Activated CD4-positive, alpha-beta T cell treated with anti-CD3 and anti-CD28 coated beads, Interleukin-2, amount 50 U/mL, for 48 hours (primary cell): ENCODE measurements at regions not wholly inside any gene's neighbourhood (a gene's known extent, or its start where the extent isn't known, plus 50 kb on each side); places are given as distances from the start of the nearest gene placed in this dataset.
"Not testable (repeated sequence)": the region's sequence is repeated elsewhere in the genome, so short reads cannot be mapped to it uniquely, and the experiment has no call there.

Experiments used
- DNase-seq, 2 experiments: peaks; one replicate each; pipeline ENCODE4 v3.0.0-alpha.2; 2020

DNA sequence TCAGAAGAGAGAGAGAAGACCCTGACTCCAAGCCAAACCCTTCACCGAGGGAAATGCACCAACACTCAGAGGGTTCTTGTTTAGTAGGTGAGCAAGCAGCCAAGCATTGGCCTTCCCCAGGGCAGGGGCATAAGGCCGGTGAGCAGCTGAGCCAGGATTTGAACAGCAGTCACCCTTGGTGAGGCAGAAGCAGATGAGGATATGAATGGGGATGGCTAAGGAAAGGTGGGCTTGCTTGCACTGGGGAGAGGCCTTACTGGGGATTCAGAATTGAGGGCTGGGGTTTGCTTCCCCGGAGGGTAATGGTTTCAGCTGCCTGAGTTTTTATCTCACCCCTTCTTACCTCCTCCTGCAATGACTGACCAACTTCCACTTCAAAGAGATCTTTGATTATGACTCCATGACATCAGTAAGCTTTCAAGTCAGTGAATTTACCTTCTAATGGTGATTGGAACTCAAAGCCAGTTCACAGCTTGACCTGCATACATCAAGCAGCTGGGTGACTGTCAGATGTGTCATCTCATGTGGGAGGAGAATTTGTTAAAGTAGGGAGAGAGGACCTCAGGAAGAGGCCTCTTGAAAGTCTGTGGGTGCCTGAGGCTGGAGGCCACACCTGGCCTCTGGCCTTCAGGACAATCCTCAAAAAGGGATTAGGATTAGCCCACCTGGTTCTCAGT, 114.5 kb upstream of the PLGLB2 start:
- DNase-seq, result peak; percentile 28 to 32

DNA sequence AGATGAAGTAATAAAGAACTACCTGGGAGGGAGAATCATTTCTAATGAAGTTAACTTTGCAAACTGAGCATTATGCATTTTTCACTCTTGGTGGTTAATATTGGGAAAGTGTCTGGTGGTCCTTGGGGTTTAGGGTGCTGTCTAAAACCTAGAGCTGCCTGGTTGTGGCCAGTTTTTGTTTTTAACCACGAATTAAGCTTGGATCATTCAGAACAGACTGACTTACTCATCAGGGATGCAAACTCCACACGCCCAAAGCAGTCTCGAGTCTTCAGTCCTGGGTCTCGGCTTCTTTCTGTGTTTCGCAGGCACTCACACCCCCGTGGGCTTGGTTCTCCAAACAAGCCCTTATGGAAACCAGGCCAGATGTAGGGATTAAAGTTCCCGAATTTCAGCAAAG, 113.8 kb upstream of the PLGLB2 start:
- DNase-seq, result peak; percentile 32 to 47

DNA sequence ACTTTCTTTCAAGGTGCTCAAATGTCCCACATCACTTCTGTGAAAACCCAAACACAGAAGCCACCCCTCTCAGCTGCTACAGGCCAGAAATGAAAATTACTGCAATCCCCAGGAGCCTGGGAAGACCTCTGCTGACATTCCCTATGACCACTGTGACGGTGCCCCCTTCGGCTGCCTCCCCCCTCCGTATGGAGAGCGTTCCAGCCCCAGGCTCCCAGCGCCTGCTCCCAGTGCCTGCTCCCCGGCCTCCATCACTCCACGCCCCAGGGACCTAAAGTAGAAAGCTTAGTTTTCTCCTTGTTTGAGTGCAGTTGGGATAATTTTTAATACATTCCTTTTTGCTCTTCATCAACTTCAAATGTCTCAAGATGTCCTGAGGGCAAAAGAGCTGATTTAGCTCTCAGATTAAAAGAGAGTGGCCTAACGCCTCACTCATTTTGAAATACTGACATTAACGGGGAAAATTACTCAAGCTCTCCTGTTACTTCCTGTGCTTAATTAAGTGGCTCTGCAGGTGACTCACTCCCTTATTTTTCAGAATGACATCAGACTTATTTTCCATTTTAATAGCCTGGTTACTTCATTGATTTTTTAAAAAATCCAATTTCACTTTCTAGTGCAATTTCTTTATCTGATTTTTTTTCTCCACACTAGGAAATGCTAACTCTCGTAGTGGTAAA, 112.8 kb upstream of the PLGLB2 start:
- DNase-seq, result peak; percentile 25

DNA sequence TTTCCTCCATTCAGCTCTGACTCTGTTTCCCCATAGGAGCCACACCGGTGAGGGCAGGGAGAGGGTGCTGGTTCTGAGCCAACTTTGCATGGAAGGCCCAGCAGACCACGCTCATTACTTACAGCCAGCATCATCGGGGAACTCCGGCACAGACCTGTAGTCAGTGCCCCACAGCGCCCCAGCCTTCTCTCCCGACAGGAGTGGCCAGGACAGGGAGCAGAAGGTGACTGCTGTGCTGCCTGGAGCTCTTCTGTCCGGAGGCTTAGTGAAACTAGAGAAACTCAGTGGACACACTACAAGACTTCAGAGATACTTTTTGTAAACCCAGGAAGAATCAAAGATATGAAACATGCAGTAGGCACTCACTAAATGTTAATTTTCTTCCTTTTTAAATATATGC, 111.6 kb upstream of the PLGLB2 start:
- not testable (repeated sequence) for DNase-seq

DNA sequence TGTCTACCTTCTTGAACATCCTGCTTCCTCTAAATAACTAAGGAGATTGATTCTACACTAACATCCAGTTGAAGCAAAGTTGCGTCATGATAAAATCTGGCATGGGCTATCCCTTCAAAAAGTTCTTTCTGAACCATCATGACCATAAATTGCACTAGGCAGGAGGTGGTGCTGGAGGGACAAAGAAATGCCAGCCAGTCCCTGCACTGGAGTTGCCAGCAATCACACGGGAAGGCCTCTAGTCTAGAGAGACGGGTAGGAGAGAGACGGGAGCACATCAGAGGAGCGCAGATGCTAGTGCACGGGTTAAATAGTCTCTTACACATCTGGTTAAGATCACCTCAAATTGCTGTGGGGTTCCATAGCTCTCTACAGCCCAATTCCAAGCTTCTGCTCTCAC, 111.2 kb upstream of the PLGLB2 start:
- DNase-seq, result not testable (repeated sequence)

DNA sequence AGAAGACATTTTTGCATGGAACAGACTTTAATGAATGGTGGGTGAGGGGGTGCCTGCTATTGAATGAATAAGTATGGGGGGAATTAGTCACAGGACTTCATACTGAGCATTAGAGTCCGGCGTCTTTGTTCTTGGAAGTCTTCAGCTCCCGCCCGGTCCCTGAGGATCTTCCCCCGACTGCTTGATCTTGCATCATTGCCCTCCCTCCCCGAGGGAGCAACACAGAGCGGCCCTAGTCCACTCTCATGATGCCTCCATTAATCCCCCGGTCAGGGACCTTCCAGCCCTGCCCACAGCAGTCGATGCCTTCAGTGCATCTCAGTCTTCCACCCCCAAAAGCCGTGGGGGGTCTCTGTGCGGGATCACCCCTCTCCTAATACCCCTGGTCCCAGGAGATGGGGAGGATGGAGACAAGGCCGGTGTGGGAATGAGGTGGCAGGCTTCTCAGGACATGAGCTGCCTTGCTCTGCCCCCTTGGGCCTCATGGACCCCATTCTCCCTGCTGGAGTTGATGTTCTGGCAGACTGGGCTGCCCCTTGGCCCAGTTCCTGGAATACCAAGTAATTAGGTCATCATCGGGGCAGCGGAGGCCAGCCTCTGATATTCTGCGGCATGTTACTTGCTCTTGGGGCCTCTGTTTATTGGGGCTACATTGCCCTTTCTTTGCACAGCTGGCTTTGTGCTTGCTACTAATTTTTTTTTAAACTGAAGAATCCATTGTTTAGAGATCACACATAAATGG, 110.5 kb upstream of the PLGLB2 start:
- DNase-seq, result not testable (repeated sequence)

DNA sequence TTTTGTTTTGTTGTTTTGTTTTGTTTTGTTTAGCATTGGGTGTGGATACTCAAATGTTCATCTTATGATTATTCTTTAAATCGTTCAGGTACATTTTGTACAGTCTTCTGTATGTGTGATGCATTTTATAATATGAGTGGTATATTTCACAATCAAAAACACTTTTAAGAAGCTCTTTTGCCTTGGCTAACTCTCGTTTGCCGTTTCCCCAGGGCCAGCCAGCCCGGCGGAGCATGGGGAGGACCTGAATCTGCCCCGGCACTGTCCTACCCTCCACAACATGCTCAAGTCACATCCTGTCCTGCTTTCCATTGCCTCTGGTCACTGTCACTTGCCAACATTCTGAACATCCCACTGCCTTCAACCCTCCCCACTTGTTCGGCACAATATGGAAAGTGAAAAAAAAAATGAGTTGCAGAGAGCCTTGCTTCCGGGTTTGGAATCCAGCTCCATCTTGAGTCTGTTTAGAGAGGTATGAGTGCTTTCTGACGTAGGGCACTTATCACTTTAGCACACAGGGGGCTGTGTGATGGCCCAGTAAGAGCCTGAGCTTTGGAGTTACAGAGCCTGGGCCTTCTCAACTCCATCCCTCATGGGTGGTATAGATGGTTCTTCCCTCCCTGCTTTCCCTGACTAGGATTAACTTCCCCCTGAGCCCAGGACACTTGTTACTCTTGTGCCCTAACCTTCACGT, 109.6 kb upstream of the PLGLB2 start:
- DNase-seq, result not testable (repeated sequence)

DNA sequence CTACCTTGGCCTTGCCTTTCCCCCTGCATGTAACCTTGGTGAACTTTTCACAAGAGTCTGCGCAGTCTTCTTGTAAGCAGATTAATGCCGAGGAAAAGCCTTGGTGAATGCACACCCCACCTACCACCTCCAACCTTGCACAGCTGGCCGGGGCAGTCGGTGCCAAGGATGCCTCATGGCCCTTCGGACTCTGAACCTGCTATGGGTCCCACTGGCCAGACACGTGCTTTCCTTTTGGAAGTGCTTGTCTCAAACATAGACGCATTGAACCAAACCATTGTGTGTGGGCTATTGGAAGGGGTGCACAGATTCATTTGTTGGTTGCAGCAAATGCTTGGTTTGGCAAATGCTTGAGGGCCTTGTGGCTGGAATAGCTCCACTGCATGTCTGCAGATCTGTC, 109.0 kb upstream of the PLGLB2 start:
- not testable (repeated sequence) for DNase-seq

DNA sequence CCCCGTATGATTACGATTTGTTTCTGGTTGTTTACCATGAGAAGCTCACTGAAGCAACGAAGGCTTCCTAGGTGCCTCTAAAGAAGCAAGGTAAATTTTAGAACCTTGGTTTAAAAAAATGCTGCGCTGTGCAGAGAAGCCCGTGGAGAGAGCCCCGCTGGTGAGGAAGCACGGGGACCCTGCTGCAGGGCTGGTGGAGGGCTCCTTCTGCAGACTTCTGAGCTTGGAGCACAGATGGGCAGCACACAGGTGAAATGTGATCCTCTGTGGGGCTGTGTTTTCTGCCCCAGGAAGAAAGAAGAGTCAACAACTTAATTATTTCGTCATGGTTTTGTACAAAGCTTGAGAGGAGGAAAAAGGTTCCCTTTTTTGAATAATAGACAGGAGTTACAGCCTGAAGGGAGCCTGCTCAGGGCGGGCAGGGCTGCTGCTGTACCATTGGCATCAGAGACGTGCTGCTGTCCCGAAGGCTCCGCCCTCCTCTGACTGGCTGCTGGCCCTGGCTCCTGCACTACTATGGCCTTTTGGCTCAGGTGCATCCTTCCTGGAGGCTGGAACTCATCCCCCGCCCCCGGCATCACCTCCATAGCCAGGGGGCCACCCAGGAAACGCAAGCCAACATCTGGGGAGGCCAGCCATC, 108.0 kb upstream of the PLGLB2 start:
- DNase-seq, result not testable (repeated sequence)

DNA sequence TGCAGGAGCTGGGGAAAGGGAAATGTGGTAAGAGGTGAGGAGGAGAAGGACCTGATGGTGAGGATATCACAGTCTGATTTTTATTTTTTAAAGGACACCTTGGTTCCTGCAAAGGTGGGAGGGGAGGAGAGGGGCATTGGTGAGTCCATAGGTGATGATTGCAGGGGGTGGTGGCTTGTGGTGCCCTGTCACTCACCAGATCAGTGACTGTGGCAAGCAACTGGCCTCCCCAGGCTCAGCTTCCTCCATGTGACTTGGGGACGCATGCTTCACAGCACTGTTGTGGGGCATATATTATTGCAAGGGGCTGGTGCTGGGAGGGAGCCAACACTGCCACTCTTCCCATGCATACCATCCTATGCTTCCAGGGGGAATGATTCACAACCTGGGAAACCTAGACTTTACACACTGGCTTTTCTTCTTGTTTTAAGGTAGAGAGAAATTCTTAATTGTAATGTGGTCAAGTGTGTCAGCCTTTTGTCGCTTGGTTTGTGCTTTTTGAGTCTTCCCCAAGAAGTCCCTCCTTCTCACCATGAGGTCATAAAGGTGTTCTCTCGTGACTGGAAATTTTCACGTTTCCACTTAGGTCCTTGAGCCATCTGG, 106.8 kb upstream of the PLGLB2 start:
- not testable (repeated sequence) for DNase-seq

DNA sequence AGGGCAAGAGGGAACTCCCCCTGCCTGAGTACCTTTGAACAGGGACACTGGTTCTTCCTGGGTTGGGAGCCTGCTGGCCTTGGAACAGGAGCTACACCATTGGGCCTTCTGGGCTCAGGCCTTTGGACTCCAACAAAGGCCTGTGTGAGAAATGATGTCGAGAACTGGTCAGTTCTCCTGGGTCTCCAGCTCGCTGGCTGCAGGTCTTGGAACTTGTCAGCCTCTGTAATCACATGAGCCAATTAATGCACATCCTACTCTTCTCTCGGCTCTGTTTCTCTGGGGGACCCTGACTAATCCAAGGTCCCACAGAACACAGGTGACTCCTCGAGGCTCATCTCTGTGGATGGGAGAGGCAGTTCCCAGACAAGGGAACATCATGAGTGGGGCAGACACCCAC, 104.7 kb upstream of the PLGLB2 start:
- not testable (repeated sequence) for DNase-seq

DNA sequence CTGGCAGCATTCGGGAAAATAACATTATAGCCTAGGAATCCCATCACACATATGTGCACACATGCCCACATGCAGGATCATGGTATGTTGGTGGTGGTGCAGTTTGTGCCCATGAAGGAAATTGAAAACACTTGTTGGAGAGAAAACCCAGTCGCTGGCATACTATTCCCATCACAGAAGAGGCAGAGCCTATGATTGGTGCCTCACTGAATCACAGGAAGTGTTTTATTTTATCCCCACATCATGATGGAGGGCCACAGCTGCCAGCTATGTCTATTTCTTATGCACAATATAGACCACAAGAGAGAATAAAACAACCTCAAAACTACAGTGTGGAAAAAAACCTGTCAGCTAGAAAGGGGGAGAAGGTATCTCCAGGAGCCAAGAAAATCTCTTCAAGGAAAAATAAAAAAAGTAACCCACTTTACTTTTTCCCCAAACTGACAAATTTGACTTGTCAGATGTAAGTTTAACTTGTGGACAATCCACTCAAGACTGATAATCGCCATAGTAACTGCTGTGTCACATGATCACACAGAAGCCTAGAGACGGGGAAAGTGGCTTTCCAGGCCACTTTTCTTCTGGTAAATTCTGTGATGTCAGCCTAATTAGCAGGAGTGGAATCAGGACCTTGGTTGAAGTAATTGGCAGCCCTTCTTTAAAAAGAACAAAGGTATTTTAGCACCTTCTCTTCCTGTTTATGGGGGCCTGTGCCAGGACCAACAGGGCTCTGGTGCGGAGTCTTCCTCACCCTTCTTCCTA, 100.0 kb upstream of the PLGLB2 start:
- DNase-seq, result not testable (repeated sequence)

DNA sequence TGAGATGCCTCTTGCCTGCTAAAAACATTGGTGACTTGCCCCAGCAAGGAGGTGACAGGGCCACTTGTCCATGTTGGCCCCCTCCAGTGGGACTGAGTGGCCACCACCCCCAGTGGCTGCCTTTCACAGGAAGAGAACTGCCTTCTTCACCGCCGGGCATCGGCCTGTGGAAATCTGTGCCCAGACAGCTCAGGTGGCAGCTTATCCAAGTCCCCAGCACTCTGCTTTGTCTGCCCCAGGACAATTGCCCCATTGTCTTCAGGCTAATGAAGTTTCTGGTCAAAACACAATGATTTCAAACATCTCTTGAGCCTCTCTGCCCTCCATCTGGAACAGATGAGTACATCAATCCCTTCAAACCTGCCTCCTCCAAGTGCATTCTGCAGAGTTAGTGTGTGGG, 99.1 kb upstream of the PLGLB2 start:
- not testable (repeated sequence) for DNase-seq

DNA sequence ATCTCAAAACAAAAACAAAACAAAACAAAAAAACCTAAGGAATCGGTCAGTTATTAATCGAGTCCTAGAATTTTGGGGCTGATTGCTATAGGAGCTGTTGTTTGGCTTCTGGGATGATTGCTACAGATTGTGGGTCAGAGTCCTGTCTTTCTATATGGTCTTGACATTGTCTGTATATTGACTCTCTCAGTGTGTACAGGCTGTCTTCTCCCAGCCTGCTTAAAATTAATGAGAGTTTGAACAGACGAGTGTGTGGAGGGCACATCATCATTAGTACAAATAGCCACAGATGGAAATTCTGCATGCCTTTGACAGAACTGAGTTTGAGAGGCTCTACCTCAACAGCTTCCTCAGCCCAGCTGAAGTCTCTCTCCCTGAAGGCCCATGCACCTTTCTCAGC, 98.0 kb upstream of the PLGLB2 start:
- DNase-seq, result not testable (repeated sequence)

DNA sequence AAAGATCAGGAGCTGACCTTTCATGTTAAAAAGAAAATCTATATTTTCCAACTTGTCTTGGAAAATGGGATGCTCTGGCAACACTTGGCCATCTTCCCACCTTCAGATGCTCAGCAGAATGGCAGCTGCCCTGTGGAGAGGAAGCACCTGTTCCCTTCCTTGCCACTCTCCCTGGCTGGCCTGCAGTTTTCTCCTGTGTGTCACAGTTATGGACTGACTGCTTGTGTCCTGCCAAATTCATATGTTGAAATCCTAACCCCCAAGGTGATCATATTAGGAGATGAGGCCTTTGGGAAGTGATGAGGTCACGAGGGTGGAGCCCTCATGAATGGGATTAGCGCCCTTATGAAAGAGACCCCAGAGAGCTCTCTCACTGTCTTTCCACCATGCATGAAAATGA, 97.0 kb upstream of the PLGLB2 start:
- DNase-seq, result not testable (repeated sequence)

DNA sequence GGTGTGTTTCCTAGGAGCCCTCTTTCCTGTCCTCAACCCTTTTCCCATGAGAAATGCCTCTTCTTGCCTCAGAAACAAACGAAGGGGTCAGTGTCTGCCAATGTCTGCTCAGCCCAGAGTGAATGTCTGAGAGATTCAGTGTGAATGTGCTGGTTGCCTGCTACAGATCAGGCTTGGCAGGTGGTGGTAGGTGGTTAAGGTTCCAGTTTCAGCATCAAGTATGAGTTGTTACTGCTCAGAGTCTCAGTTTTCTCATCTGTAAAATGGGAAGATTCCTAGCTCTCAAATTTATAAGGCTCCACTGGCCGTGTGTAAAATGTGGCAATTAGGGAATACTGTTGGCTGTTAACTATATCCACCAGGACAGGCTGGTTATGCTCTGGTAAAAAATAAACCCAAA, 96.3 kb upstream of the PLGLB2 start:
- not testable (repeated sequence) for DNase-seq

DNA sequence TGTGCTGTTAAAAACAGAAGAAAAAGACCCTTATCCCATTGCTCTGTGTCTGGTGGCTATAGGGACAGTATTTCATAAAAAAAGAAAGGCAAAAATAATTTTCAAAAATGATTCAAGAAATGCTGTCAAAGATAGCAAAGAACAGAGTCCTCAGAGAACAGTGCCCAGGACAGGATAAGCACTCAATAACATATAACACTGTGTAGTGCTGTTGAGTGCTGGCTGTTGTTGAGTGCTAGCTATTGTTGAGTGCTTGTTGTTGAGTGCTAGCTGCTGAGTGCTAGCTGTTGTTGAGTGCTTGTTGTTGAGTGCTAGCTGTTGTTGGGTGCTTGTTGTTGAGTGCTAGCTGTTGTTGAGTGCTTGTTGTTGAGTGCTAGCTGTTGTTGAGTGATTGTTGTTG, 94.5 kb upstream of the PLGLB2 start:
- not testable (repeated sequence) for DNase-seq

DNA sequence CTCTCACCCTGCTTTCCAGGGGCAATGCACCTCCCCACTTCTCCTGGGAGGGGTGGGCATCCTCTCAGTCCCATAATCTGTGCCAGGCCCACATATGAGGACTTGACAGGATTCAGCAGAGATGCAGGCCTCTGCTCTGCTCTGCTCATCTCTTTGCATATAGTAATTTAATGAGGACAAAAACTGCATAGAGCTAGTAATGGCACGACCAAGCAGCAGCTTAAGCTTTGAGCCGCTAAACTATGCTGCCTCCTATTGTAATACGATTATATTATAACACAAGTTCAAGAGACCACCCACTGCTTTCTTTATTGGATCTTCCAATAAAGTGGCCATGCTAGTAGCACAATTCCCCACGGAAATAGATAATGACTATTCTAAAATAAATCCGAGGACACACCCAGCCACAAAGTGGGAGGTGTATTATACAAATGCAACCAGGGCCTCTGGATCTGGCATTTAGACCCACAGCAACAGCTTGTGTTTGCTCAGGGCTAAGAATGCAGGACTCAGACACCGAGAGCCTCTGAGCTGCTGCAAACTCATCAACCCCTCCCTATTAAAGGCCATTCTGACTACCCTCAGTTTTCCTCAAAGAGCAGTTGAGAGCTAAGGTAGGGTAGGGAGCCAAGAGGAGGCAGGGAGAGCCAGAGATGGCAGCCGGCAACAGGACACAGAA, 93.6 kb upstream of the PLGLB2 start:
- not testable (repeated sequence) for DNase-seq

DNA sequence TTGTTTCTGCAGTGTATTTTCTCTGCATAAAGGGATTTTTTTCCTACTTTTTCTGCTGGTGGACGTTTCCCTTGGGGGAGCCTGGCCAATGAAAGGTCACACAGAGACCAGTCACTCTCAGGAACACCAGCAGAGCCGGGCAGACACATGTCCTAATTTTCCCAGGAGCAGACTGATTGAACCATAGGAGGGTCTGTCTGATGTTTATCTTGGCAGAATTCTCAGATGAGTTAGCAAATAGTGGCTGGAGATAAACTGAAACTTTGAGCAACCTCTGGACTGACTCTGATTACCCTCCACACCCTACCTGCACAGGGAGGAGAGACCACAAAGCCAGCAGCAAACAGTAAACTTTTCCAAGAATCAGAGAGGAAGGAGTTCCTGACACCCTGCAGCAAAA, 90.0 kb upstream of the PLGLB2 start:
- DNase-seq, result not testable (repeated sequence)

DNA sequence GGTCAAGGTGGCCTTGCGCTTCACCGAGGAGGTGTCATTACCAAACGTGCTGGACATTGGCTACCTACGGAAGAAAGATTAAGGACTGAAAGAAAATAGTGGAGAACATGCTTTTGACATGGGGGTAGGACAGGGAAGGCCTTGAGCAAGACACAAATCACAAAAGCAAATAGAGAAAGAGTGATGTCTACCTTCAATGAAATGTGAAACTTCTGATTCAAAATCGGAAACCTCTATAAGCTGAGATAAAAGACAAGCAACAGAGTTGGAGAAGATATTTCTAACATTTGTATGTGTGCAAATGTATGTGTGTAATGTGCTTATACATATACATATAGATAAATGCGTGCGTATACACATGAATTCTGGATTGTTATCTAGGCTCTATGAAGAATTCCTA, 89.5 kb upstream of the PLGLB2 start:
- DNase-seq, result not testable (repeated sequence)

DNA sequence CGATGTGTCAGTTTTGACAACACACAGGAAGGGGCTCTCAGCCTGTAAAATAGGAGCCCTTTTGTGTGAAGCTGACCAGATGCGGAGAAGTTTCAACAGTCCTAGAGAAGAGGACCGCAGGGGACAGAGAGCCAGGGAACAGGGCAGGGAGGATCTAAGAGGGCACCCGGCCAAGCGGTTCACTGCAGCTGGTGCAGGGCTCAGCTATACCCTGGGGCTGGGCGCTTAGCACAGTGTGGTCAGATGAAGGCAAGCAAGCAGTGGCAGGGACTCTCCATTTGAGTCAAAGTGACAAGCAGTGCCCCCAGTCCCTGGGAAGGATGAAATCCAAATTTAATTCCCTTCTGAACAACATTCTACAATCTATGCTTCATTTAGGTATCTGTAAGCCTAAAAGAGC, 88.9 kb upstream of the PLGLB2 start:
- DNase-seq, result not testable (repeated sequence)
